Stimulated activated effector memory CD8-positive, alpha-beta T cell treated with anti-CD3 and anti-CD28 coated beads, Interleukin-12 subunit alpha, Interleukin-12 subunit beta, amount 100 ng/mL, for 72 hours (primary cell): ENCODE measurements at regions not wholly inside any gene's neighbourhood (a gene's known extent, or its start where the extent isn't known, plus 50 kb on each side); places are given as distances from the start of the nearest gene placed in this dataset.

ENCODE experiments used
- ATAC-seq: fragments of 150-1000 bp; cut with Tn5 transposase; 2 replicates; pipeline ENCODE4 v1.10.0; 2021
- DNase-seq, 2 donors: peaks; one replicate each; pipeline ENCODE4 v3.0.0; 2021 to 2022; ENCODE audit warnings: low spot score in 2 of 2
- H3K27ac Mint-ChIP-seq: one replicate; pipeline ENCODE4 v1.8.0; 2022; ENCODE audit warnings: mild to moderate bottlenecking, mixed read lengths
- H3K36me3 Mint-ChIP-seq: one replicate; pipeline ENCODE4 v1.8.0; 2022; ENCODE audit warnings: mild to moderate bottlenecking, mixed read lengths
- H3K4me1 Mint-ChIP-seq: one replicate; pipeline ENCODE4 v1.8.0; 2022; ENCODE audit warnings: mixed read lengths
- H3K4me3 Mint-ChIP-seq: one replicate; pipeline ENCODE4 v1.8.0; 2022; ENCODE audit warnings: mild to moderate bottlenecking, mixed read lengths
- H3K9me3 Mint-ChIP-seq: one replicate; pipeline ENCODE4 v1.8.0; 2022; ENCODE audit warnings: mixed read lengths

GRCh38 chr16:54477714-54478113, 191.1 kb upstream of the IRX3 start:
- no peak overlapping the region for H3K27ac Mint-ChIP-seq
- DNase-seq (no peak), ATAC-seq (no peak)
- no peaks in the 10 kb centered on the region for H3K4me1 Mint-ChIP-seq
- H3K36me3 Mint-ChIP-seq = no peaks in the 10 kb centered on the region
- no peak overlapping the region for H3K4me3 Mint-ChIP-seq
- H3K9me3 Mint-ChIP-seq = peaks cover 7% of the 10 kb centered on the region

GRCh38 chr16:54475019-54475601, 188.5 kb upstream of the IRX3 start:
- no peak for DNase-seq
- H3K9me3 Mint-ChIP-seq = peaks cover 7% of the 10 kb centered on the region
- H3K4me3 Mint-ChIP-seq = no peak overlapping the region
- ATAC-seq = no peak
- H3K27ac Mint-ChIP-seq = no peak overlapping the region
- H3K4me1 Mint-ChIP-seq = no peaks in the 10 kb centered on the region
- no peaks in the 10 kb centered on the region for H3K36me3 Mint-ChIP-seq

GRCh38 chr16:54473226-54473993, 186.8 kb upstream of the IRX3 start:
- H3K27ac Mint-ChIP-seq = no peak overlapping the region
- H3K4me3 Mint-ChIP-seq = no peak overlapping the region

GRCh38 chr16:54467398-54467797, 180.8 kb upstream of the IRX3 start:
- no peak for ATAC-seq
- Mint-ChIP-seq H3K4me3 (no peak overlapping the region), H3K9me3 (peaks cover 14% of the 10 kb centered on the region), H3K27ac (no peak overlapping the region), H3K36me3 (no peaks in the 10 kb centered on the region), H3K4me1 (no peaks in the 10 kb centered on the region)
- DNase-seq = no peak

More at GRCh38 chr16:54473226-54473993, 186.8 kb upstream of the IRX3 start:
- DNase-seq (no peak), ATAC-seq (no peak)
- no peaks in the 10 kb centered on the region for H3K36me3 Mint-ChIP-seq
- H3K4me1 Mint-ChIP-seq = no peaks in the 10 kb centered on the region
- peaks cover 7% of the 10 kb centered on the region for H3K9me3 Mint-ChIP-seq

GRCh38 chr16:54466233-54466632, 179.6 kb upstream of the IRX3 start:
- no peak for DNase-seq
- Mint-ChIP-seq H3K4me3 (no peak overlapping the region), H3K9me3 (peaks cover 14% of the 10 kb centered on the region), H3K4me1 (no peaks in the 10 kb centered on the region), H3K36me3 (no peaks in the 10 kb centered on the region), H3K27ac (no peak overlapping the region)
- ATAC-seq = no peak

- no peak for DNase-seq
Observed at GRCh38 chr16:54465063-54465462, 178.5 kb upstream of the IRX3 start.

GRCh38 chr16:54462771-54463170, 176.2 kb upstream of the IRX3 start:
- Mint-ChIP-seq H3K36me3 (no peaks in the 10 kb centered on the region), H3K4me3 (no peak overlapping the region), H3K4me1 (no peaks in the 10 kb centered on the region), H3K9me3 (peaks cover 14% of the 10 kb centered on the region), H3K27ac (no peak overlapping the region)
- ATAC-seq (no peak), DNase-seq (no peak)

More at GRCh38 chr16:54465063-54465462, 178.5 kb upstream of the IRX3 start:
- H3K9me3 Mint-ChIP-seq = peaks cover 14% of the 10 kb centered on the region
- no peak overlapping the region for H3K4me3 Mint-ChIP-seq
- no peak for ATAC-seq
- no peaks in the 10 kb centered on the region for H3K4me1 Mint-ChIP-seq
- no peaks in the 10 kb centered on the region for H3K36me3 Mint-ChIP-seq
- H3K27ac Mint-ChIP-seq = no peak overlapping the region

GRCh38 chr16:54462151-54462651, 175.6 kb upstream of the IRX3 start:
- ATAC-seq (no peak), DNase-seq (no peak)
- Mint-ChIP-seq H3K9me3 (peaks cover 14% of the 10 kb centered on the region), H3K36me3 (no peaks in the 10 kb centered on the region), H3K4me1 (no peaks in the 10 kb centered on the region), H3K4me3 (no peak overlapping the region), H3K27ac (no peak overlapping the region)

- H3K4me3 Mint-ChIP-seq = no peak overlapping the region
- DNase-seq (no peak), ATAC-seq (no peak)
- H3K27ac Mint-ChIP-seq = no peak overlapping the region
- no peaks in the 10 kb centered on the region for H3K4me1 Mint-ChIP-seq
- H3K36me3 Mint-ChIP-seq = no peaks in the 10 kb centered on the region
- H3K9me3 Mint-ChIP-seq = peaks cover 12% of the 10 kb centered on the region
Observed at GRCh38 chr16:54460263-54460860, 173.8 kb upstream of the IRX3 start.

GRCh38 chr16:54459509-54460262, 173.1 kb upstream of the IRX3 start:
- Mint-ChIP-seq H3K4me1 (no peaks in the 10 kb centered on the region), H3K27ac (no peak overlapping the region), H3K36me3 (no peaks in the 10 kb centered on the region), H3K4me3 (no peak overlapping the region), H3K9me3 (peaks cover 12% of the 10 kb centered on the region)
- DNase-seq = no peak
- no peak for ATAC-seq

- no peaks in the 10 kb centered on the region for H3K36me3 Mint-ChIP-seq
- H3K27ac Mint-ChIP-seq = no peak overlapping the region
- H3K9me3 Mint-ChIP-seq = peaks cover 4% of the 10 kb centered on the region
- no peak for ATAC-seq
- no peak for DNase-seq
- H3K4me3 Mint-ChIP-seq = no peak overlapping the region
- H3K4me1 Mint-ChIP-seq = no peaks in the 10 kb centered on the region
Observed at GRCh38 chr16:54458923-54459322, 172.3 kb upstream of the IRX3 start.

- no peak for DNase-seq
- Mint-ChIP-seq H3K27ac (no peak overlapping the region), H3K4me1 (no peaks in the 10 kb centered on the region), H3K9me3 (no peaks in the 10 kb centered on the region), H3K4me3 (no peak overlapping the region), H3K36me3 (no peaks in the 10 kb centered on the region)
- peak; percentile 38 for ATAC-seq
Observed at GRCh38 chr16:54456291-54456690, 169.7 kb upstream of the IRX3 start.

- Mint-ChIP-seq H3K9me3 (no peaks in the 10 kb centered on the region), H3K36me3 (no peaks in the 10 kb centered on the region), H3K27ac (no peak overlapping the region), H3K4me3 (no peak overlapping the region), H3K4me1 (no peaks in the 10 kb centered on the region)
- no peak for DNase-seq
- ATAC-seq = no peak
Observed at GRCh38 chr16:54455030-54455725, 168.6 kb upstream of the IRX3 start.

GRCh38 chr16:54454616-54455015, 168.0 kb upstream of the IRX3 start:
- H3K4me3 Mint-ChIP-seq = no peak overlapping the region
- H3K9me3 Mint-ChIP-seq = no peaks in the 10 kb centered on the region
- no peak for DNase-seq
- no peaks in the 10 kb centered on the region for H3K36me3 Mint-ChIP-seq
- no peak for ATAC-seq
- no peaks in the 10 kb centered on the region for H3K4me1 Mint-ChIP-seq
- H3K27ac Mint-ChIP-seq = no peak overlapping the region

GRCh38 chr16:54453871-54454270, 167.3 kb upstream of the IRX3 start:
- no peaks in the 10 kb centered on the region for H3K36me3 Mint-ChIP-seq
- H3K4me1 Mint-ChIP-seq = no peaks in the 10 kb centered on the region
- no peak overlapping the region for H3K27ac Mint-ChIP-seq
- no peak overlapping the region for H3K4me3 Mint-ChIP-seq
- ATAC-seq (no peak), DNase-seq (no peak)
- no peaks in the 10 kb centered on the region for H3K9me3 Mint-ChIP-seq
